ENCODE measurements at regions not wholly inside any gene's neighbourhood (a gene's known extent, or its start where the extent isn't known, plus 50 kb on each side); places are given as distances from the start of the nearest gene placed in this dataset.
A peak's percentile ranks its signal among the peaks of the same experiment; 100 is the strongest.

DNA sequence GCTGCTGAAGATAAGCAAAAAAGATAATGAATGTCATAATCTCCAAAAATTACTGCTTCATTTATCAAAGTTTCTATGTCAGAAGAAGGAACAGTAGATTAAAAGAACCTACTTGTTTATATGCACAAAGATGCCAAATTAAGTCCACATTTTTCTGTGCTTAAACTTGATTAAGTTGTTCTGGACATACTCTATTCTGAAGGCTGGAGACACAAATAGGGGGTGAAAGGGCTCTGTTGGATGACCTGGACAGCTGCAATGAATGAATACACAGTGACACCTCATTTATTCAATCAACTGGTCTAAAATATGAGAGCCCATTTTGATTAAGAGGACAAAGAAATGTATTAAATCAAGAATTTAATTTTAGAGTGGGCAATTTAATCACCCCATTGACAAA is 276.3 kb upstream of the PCDH9 start:
- no peak for DNase-seq (ENCODE audit: low read depth in 1 of 2, low spot score in 1 of 2)

GRCh38 chr13:67505376-67505775 is 275.2 kb upstream of the PCDH9 start:
- no peak for TF ChIP-seq CTCF (IDR thresholded peaks at IDR 0.05; ENCODE audit: low read depth, low read length)
- DNase-seq (ENCODE audit: low read depth in 1 of 2, low spot score in 1 of 2) = no peak
- H3K36me3 ChIP-seq = no peaks in the 10 kb centered on the region
- no peak overlapping the region for H3K4me3 ChIP-seq
- H3K9me3 ChIP-seq (ENCODE audit: low read depth) = no peaks in the 10 kb centered on the region
- H3K4me1 ChIP-seq (ENCODE audit: low read depth) = no peaks in the 10 kb centered on the region
- no peaks in the 10 kb centered on the region for H3K27me3 ChIP-seq
- H3K27ac ChIP-seq = no peak overlapping the region

More for the DNA sequence above, 276.3 kb upstream of the PCDH9 start:
- Histone ChIP-seq H3K27ac (no peak overlapping the region), H3K4me3 (no peak overlapping the region), H3K4me1 (ENCODE audit: low read depth) (no peaks in the 10 kb centered on the region), H3K36me3 (no peaks in the 10 kb centered on the region), H3K27me3 (no peaks in the 10 kb centered on the region), H3K9me3 (ENCODE audit: low read depth) (no peaks in the 10 kb centered on the region)
- TF ChIP-seq CTCF (IDR thresholded peaks at IDR 0.05; ENCODE audit: low read depth, low read length) = no peak

DNA sequence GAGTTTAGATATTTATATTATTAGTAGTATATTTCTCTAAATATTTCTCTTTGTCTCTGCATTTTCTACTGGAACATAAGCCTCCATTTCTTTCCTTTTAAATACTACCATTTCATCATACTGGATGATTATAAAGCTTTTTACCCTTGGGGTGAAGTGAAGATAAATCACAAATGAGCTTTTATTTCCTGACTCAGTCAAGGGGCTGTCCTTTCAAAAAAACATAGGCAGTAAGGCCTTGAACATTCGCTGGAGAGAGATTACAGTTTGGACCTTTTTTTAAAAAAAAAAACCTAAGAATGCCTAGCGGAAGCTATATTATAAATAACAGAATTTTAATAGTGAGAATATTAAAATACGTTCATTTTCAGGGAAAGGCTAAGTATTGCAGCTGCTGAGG is 268.8 kb upstream of the PCDH9 start:
- Histone ChIP-seq H3K27ac (no peak overlapping the region), H3K4me3 (no peak overlapping the region), H3K27me3 (no peaks in the 10 kb centered on the region), H3K36me3 (no peaks in the 10 kb centered on the region), H3K9me3 (ENCODE audit: low read depth) (no peaks in the 10 kb centered on the region), H3K4me1 (ENCODE audit: low read depth) (no peaks in the 10 kb centered on the region)
- no peak for DNase-seq (ENCODE audit: low read depth in 1 of 2, low spot score in 1 of 2)
- TF ChIP-seq CTCF (IDR thresholded peaks at IDR 0.05; ENCODE audit: low read depth, low read length) = no peak

DNA sequence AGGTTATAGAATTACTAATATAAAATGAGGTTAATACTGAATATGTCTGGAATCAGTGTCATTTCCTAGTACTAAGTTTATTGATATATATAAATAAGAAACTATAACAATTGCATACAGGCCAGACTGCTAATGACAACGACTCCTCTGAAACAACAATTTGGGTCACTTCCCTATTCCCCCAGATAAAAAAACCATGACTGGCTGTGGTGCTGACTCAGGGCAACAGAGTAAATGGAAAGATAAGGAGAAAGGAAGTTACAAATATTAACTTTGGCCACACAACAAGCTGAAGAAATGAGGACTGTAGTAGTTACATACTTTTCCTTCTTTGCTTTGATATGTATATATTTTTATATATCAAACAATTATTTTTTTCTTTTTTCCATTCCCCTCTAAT is 263.7 kb upstream of the PCDH9 start:
- Histone ChIP-seq H3K27me3 (no peaks in the 10 kb centered on the region), H3K36me3 (no peaks in the 10 kb centered on the region), H3K9me3 (ENCODE audit: low read depth) (no peaks in the 10 kb centered on the region), H3K4me3 (no peak overlapping the region), H3K4me1 (ENCODE audit: low read depth) (no peaks in the 10 kb centered on the region), H3K27ac (no peak overlapping the region)
- no peak for TF ChIP-seq CTCF (IDR thresholded peaks at IDR 0.05; ENCODE audit: low read depth, low read length)
- peak in 1 of 2 donors; percentile 0 for DNase-seq (ENCODE audit: low read depth in 1 of 2, low spot score in 1 of 2)

GRCh38 chr13:67489016-67489415 is 258.9 kb upstream of the PCDH9 start:
- TF ChIP-seq CTCF (IDR thresholded peaks at IDR 0.05; ENCODE audit: low read depth, low read length) = no peak
- H3K9me3 ChIP-seq (ENCODE audit: low read depth) = no peaks in the 10 kb centered on the region
- DNase-seq (ENCODE audit: low read depth in 1 of 2, low spot score in 1 of 2) = no peak

DNA sequence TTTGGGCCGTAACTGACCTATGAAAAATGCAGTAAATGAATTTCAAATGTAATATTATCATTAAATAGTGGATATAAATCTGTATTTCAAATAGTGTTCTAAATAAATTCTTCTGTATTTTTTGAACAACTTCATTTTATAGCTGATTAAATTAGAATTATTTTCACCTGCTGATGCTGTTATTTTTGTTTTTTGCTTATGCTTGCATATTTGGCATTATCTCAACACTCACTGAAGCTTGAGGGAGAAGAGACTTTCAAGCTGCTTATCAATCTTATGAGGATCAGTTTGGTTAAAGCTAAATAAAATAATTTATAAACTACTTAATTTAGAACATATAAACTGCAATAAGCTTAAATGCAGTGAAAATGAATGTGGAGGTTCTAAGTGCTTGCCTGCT is 251.3 kb upstream of the PCDH9 start:
- no peaks in the 10 kb centered on the region for H3K27me3 ChIP-seq
- H3K36me3 ChIP-seq = no peaks in the 10 kb centered on the region
- no peaks in the 10 kb centered on the region for H3K4me1 ChIP-seq (ENCODE audit: low read depth)
- TF ChIP-seq CTCF (IDR thresholded peaks at IDR 0.05; ENCODE audit: low read depth, low read length) = no peak
- H3K9me3 ChIP-seq (ENCODE audit: low read depth) = no peaks in the 10 kb centered on the region
- no peak for DNase-seq (ENCODE audit: low read depth in 1 of 2, low spot score in 1 of 2)
- no peak overlapping the region for H3K27ac ChIP-seq
- H3K4me3 ChIP-seq = no peak overlapping the region

More at GRCh38 chr13:67489016-67489415, 258.9 kb upstream of the PCDH9 start:
- no peak overlapping the region for H3K27ac ChIP-seq
- no peak overlapping the region for H3K4me3 ChIP-seq
- H3K36me3 ChIP-seq = no peaks in the 10 kb centered on the region
- no peaks in the 10 kb centered on the region for H3K27me3 ChIP-seq
- H3K4me1 ChIP-seq (ENCODE audit: low read depth) = no peaks in the 10 kb centered on the region
